ENCODE measurements at regions not wholly inside any gene's neighbourhood (a gene's known extent, or its start where the extent isn't known, plus 50 kb on each side); places are given as distances from the start of the nearest gene placed in this dataset.
A peak's percentile ranks its signal among the peaks of the same experiment; 100 is the strongest.
"Not testable (repeated sequence)": the region's sequence is repeated elsewhere in the genome, so short reads cannot be mapped to it uniquely, and the experiment has no call there.

DNA sequence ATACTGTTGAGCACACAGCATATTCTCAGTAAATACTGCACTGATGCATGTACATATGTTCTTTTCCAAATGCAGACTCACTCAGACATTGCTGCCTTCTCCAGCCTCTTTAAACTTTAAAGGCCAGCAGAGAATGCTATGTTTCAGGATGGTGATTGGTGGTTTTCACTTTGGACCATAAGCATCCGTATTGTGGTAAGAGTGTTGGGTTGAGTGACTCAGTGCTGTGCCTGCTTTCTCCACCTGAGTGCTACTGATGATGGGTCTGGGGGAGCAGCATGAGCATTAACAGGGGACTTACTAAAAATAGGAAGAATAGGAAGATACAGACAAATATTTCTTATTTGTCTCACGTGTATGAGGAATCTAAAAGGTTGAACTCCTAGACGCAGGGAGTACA lies 56.3 kb upstream of the ZNF92 start:
- WGBS (ENCODE audit: insufficient coverage, low lambda C conversion rate): 100% methylated on average over 1 of the region's 3 CpGs
- Histone ChIP-seq H3K27ac (ENCODE audit: low read length) (no peak overlapping the region), H3K9me3 (ENCODE audit: control insufficient read depth, low read depth, low read length) (no peaks in the 10 kb centered on the region), H3K27me3 (ENCODE audit: control insufficient read depth, insufficient read depth, low read length) (no peaks in the 10 kb centered on the region), H3K4me3 (ENCODE audit: low read length) (no peak overlapping the region), H3K4me1 (ENCODE audit: control insufficient read depth, insufficient read depth, low read length) (no peaks in the 10 kb centered on the region), H3K36me3 (ENCODE audit: control insufficient read depth, insufficient read depth, low read length) (no peaks in the 10 kb centered on the region)
- DNase-seq: no peak

DNA sequence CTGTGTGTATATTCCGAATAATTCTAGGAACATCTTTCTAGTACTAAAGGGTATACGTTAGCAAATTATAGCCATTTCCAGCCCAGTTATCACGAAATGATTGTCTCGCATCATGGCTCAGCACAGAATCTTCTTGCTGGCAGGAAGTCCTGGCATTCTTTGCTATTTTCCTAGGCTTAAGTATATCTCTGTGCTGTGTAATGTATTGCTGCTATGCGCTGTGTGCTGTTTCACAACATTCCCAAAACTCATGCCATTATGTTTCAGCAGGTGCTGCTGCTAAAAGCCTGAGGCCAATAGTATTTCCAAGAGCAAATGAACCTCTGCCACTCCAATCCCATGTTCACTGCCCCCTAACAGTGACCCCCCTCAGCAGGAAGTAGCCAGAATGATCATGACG lies 62.9 kb upstream of the ZNF92 start:
- DNase-seq: no peak
- H3K4me3 ChIP-seq (ENCODE audit: low read length): no peak overlapping the region
- H3K27me3 ChIP-seq (ENCODE audit: control insufficient read depth, insufficient read depth, low read length): no peaks in the 10 kb centered on the region
- no peaks in the 10 kb centered on the region for H3K9me3 ChIP-seq (ENCODE audit: control insufficient read depth, low read depth, low read length)
- H3K27ac ChIP-seq (ENCODE audit: low read length): no peak overlapping the region
- no peaks in the 10 kb centered on the region for H3K36me3 ChIP-seq (ENCODE audit: control insufficient read depth, insufficient read depth, low read length)
- WGBS (ENCODE audit: insufficient coverage, low lambda C conversion rate): 100% methylated on average over 2 of the region's 6 CpGs
- no peaks in the 10 kb centered on the region for H3K4me1 ChIP-seq (ENCODE audit: control insufficient read depth, insufficient read depth, low read length)

DNA sequence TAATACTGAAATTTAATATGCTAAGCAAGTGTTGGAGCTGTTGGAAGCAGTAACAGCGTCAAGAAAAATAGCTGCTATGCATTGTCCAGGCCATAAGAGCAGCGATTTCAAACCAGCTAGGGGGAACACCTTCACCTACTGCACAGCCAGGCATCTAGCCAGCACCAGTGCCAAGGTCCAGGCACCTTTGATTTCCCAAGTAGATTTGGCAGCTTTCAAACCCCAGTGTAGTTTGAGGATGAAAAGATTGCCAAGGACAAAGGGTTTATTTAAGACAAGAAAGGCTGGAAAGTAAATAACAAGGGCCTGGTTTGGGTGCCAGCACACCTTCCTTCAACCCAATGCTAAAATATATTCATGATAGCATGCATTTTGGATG lies 65.4 kb upstream of the ZNF92 start:
- WGBS (ENCODE audit: insufficient coverage, low lambda C conversion rate): no CpG with 5 or more reads among the region's 2 CpGs
- no peaks in the 10 kb centered on the region for H3K27me3 ChIP-seq (ENCODE audit: control insufficient read depth, insufficient read depth, low read length)
- H3K36me3 ChIP-seq (ENCODE audit: control insufficient read depth, insufficient read depth, low read length): no peaks in the 10 kb centered on the region
- no peak overlapping the region for H3K4me3 ChIP-seq (ENCODE audit: low read length)
- H3K9me3 ChIP-seq (ENCODE audit: control insufficient read depth, low read depth, low read length): no peaks in the 10 kb centered on the region
- no peak overlapping the region for H3K27ac ChIP-seq (ENCODE audit: low read length)
- no peaks in the 10 kb centered on the region for H3K4me1 ChIP-seq (ENCODE audit: control insufficient read depth, insufficient read depth, low read length)
- no peak for DNase-seq

DNA sequence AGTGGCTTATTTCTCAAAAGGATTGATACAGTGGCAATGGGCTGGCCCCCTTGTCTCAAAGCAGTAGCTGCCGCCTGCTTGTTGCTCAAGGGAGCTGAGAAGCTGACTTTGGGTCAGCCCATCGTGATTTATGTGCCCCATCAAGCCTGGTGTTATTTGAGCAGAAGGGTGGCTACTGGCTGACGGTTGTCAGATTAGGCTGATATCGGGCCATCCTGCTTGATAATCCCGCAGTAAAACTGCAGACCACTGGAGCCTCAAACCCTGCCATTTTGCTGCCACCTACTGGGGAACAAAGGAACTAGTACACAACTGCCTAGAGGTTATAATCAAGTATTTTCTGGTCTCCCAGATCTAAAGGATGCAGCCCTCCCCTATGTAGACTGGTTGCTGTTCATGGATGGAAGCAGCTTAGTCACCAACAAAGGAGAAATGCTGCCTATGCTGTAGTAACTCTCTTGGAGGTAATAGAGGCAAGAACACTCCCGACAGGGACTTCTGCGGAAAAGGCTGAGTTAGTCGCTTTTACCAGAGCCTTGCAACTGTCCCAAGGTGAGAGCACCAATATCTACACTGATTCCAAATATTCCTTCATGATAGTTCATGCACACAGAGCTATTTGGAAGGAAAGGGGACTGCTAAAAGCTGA lies 65.9 kb upstream of the ZNF92 start:
- WGBS (ENCODE audit: insufficient coverage, low lambda C conversion rate): no CpG with 5 or more reads among the region's 8 CpGs
- Histone ChIP-seq H3K9me3 (ENCODE audit: control insufficient read depth, low read depth, low read length) (no peaks in the 10 kb centered on the region), H3K4me3 (ENCODE audit: low read length) (no peak overlapping the region), H3K27me3 (ENCODE audit: control insufficient read depth, insufficient read depth, low read length) (no peaks in the 10 kb centered on the region), H3K27ac (ENCODE audit: low read length) (no peak overlapping the region), H3K4me1 (ENCODE audit: control insufficient read depth, insufficient read depth, low read length) (no peaks in the 10 kb centered on the region), H3K36me3 (ENCODE audit: control insufficient read depth, insufficient read depth, low read length) (no peaks in the 10 kb centered on the region)
- peak; percentile 34 to 35 for DNase-seq

GRCh38 chr7:65304175-65304574 lies 69.5 kb upstream of the ZNF92 start:
- Histone ChIP-seq H3K27ac (ENCODE audit: low read length) (no peak overlapping the region), H3K4me3 (ENCODE audit: low read length) (no peak overlapping the region), H3K4me1 (ENCODE audit: control insufficient read depth, insufficient read depth, low read length) (no peaks in the 10 kb centered on the region), H3K9me3 (ENCODE audit: control insufficient read depth, low read depth, low read length) (no peaks in the 10 kb centered on the region), H3K36me3 (ENCODE audit: control insufficient read depth, insufficient read depth, low read length) (no peaks in the 10 kb centered on the region), H3K27me3 (ENCODE audit: control insufficient read depth, insufficient read depth, low read length) (no peaks in the 10 kb centered on the region)
- no CpG with 5 or more reads among the region's 1 CpG for WGBS (ENCODE audit: insufficient coverage, low lambda C conversion rate)
- peak; percentile 26 to 44 for DNase-seq

GRCh38 chr7:65302883-65303282 lies 70.8 kb upstream of the ZNF92 start:
- DNase-seq: no peak
- Histone ChIP-seq H3K4me3 (ENCODE audit: low read length) (no peak overlapping the region), H3K27ac (ENCODE audit: low read length) (no peak overlapping the region), H3K36me3 (ENCODE audit: control insufficient read depth, insufficient read depth, low read length) (no peaks in the 10 kb centered on the region), H3K9me3 (ENCODE audit: control insufficient read depth, low read depth, low read length) (no peaks in the 10 kb centered on the region), H3K4me1 (ENCODE audit: control insufficient read depth, insufficient read depth, low read length) (no peaks in the 10 kb centered on the region), H3K27me3 (ENCODE audit: control insufficient read depth, insufficient read depth, low read length) (no peaks in the 10 kb centered on the region)
- WGBS (ENCODE audit: insufficient coverage, low lambda C conversion rate): no CpG with 5 or more reads among the region's 1 CpG

GRCh38 chr7:65301007-65301406 lies 72.6 kb upstream of the ZNF92 start:
- no peaks in the 10 kb centered on the region for H3K9me3 ChIP-seq (ENCODE audit: control insufficient read depth, low read depth, low read length)
- H3K27ac ChIP-seq (ENCODE audit: low read length): no peak overlapping the region
- H3K36me3 ChIP-seq (ENCODE audit: control insufficient read depth, insufficient read depth, low read length): no peaks in the 10 kb centered on the region
- H3K4me1 ChIP-seq (ENCODE audit: control insufficient read depth, insufficient read depth, low read length): no peaks in the 10 kb centered on the region
- DNase-seq: no peak
- 88% methylated on average over 1 of the region's 2 CpGs for WGBS (ENCODE audit: insufficient coverage, low lambda C conversion rate)
- no peak overlapping the region for H3K4me3 ChIP-seq (ENCODE audit: low read length)
- H3K27me3 ChIP-seq (ENCODE audit: control insufficient read depth, insufficient read depth, low read length): no peaks in the 10 kb centered on the region

DNA sequence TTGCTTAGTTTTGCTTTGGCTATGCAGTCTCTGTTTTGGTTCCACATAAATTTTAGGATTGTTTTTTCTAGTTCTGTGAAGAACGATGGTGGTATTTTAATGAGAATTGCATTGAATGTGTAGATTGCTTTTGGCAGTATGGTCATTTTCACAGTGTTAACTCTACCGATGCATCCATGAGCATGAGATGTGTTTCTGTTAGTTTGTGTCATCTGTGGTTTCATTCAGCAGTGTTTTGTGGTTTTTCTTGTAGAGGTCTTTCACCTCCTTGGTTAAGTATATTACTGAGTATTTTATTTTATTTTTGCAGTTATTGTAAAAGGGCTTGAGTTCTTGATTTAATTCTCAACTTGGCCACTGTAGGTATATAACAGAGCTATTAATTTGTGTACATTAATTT lies 78.2 kb upstream of the ZNF92 start:
- Histone ChIP-seq H3K9me3 (ENCODE audit: control insufficient read depth, low read depth, low read length) (no peaks in the 10 kb centered on the region), H3K36me3 (ENCODE audit: control insufficient read depth, insufficient read depth, low read length) (no peaks in the 10 kb centered on the region), H3K27ac (ENCODE audit: low read length) (no peak overlapping the region), H3K4me1 (ENCODE audit: control insufficient read depth, insufficient read depth, low read length) (no peaks in the 10 kb centered on the region), H3K27me3 (ENCODE audit: control insufficient read depth, insufficient read depth, low read length) (no peaks in the 10 kb centered on the region), H3K4me3 (ENCODE audit: low read length) (no peak overlapping the region)
- 100% methylated on average over 1 of the region's 2 CpGs for WGBS (ENCODE audit: insufficient coverage, low lambda C conversion rate)
- no peak for DNase-seq

- H3K27me3 ChIP-seq (ENCODE audit: control insufficient read depth, insufficient read depth, low read length); H3K4me1 ChIP-seq (ENCODE audit: control insufficient read depth, insufficient read depth, low read length); H3K36me3 ChIP-seq (ENCODE audit: control insufficient read depth, insufficient read depth, low read length); H3K4me3 ChIP-seq (ENCODE audit: low read length); H3K9me3 ChIP-seq (ENCODE audit: control insufficient read depth, low read depth, low read length); H3K27ac ChIP-seq (ENCODE audit: low read length); DNase-seq: not testable (repeated sequence)
- 98% methylated on average over 6 of the region's 9 CpGs for WGBS (ENCODE audit: insufficient coverage, low lambda C conversion rate)
Measured at GRCh38 chr7:65290340-65290739, 83.3 kb upstream of the ZNF92 start.

DNA sequence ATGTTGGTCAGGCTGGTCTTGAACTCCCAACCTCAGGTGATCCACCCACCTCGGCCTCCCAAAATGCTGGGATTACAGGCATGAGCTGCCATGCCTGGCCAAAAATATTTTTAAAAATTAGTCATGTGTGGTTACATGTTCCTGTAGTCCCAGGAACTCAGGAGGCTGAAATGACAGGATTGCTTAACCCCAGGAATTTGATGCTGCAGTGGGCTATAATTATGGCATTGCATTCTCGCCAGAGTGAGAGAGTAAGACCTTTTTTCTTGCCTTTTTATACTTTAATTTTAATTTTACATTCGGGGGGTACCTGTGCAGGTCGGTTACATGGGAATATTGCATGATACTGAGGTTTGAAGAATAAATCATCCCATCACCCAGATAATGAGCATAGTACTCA lies 86.6 kb upstream of the ZNF92 start:
- Histone ChIP-seq H3K4me3 (ENCODE audit: low read length) (no peak overlapping the region), H3K4me1 (ENCODE audit: control insufficient read depth, insufficient read depth, low read length) (no peaks in the 10 kb centered on the region), H3K9me3 (ENCODE audit: control insufficient read depth, low read depth, low read length) (no peaks in the 10 kb centered on the region), H3K27me3 (ENCODE audit: control insufficient read depth, insufficient read depth, low read length) (no peaks in the 10 kb centered on the region), H3K27ac (ENCODE audit: low read length) (no peak overlapping the region), H3K36me3 (ENCODE audit: control insufficient read depth, insufficient read depth, low read length) (no peaks in the 10 kb centered on the region)
- 94% methylated on average over 2 of the region's 4 CpGs for WGBS (ENCODE audit: insufficient coverage, low lambda C conversion rate)
- no peak for DNase-seq
